Mesendoderm (in vitro differentiated cells): ENCODE measurements at regions not wholly inside any gene's neighbourhood (a gene's known extent, or its start where the extent isn't known, plus 50 kb on each side); places are given as distances from the start of the nearest gene placed in this dataset.
"Not testable (repeated sequence)": the region's sequence is repeated elsewhere in the genome, so short reads cannot be mapped to it uniquely, and the experiment has no call there.

Source experiments
- DNase-seq: peaks from one replicate; pipeline ENCODE4 v3.0.0; 2013
- H2AK5ac ChIP-seq: 2 replicates; pipeline ENCODE4 v1.6.1; 2013; ENCODE audit warnings: low read length, inconsistent platforms
- H2BK120ac ChIP-seq: 2 replicates; pipeline ENCODE4 v1.6.1; 2013; ENCODE audit warnings: low read depth, mild to moderate bottlenecking, low read length, moderate library complexity, mixed read lengths
- H2BK15ac ChIP-seq: replicated peaks from 2 replicates; pipeline ENCODE4 v1.6.1; 2013; ENCODE audit warnings: low read depth, mild to moderate bottlenecking, moderate library complexity
- H2BK5ac ChIP-seq: 2 replicates; pipeline ENCODE4 v1.6.1; 2013; ENCODE audit warnings: low read length, inconsistent platforms
- H3K18ac ChIP-seq: 2 replicates; pipeline ENCODE4 v1.6.1; 2013; ENCODE audit warnings: mild to moderate bottlenecking, low read length, mixed read lengths
- H3K23ac ChIP-seq: one replicate; pipeline ENCODE4 v1.6.1; 2013; ENCODE audit warnings: low read length
- H3K27ac ChIP-seq: 2 replicates; pipeline ENCODE4 v1.5.1; 2013; ENCODE audit warnings: low read depth, mild to moderate bottlenecking, inconsistent platforms, low read length, moderate library complexity
- H3K27me3 ChIP-seq: 2 replicates; pipeline ENCODE4 v1.6.1; 2013; ENCODE audit warnings: low read length, control low read depth, mild to moderate bottlenecking, inconsistent platforms; ENCODE audit not compliant: insufficient read depth, poor library complexity
- H3K36me3 ChIP-seq: 2 replicates; pipeline ENCODE4 v1.6.1; 2013; ENCODE audit warnings: low read length, inconsistent platforms; ENCODE audit not compliant: control insufficient read depth, insufficient read depth
- H3K4ac ChIP-seq: one replicate; pipeline ENCODE4 v1.6.1; 2013; ENCODE audit warnings: low read depth, mild to moderate bottlenecking, low read length, moderate library complexity
- H3K4me1 ChIP-seq: 2 replicates; pipeline ENCODE4 v1.6.1; 2013; ENCODE audit warnings: low read depth, low read length, inconsistent platforms; ENCODE audit not compliant: control insufficient read depth
- H3K4me2 ChIP-seq: 2 replicates; pipeline ENCODE4 v1.6.1; 2013; ENCODE audit warnings: low read length
- H3K4me3 ChIP-seq: 2 replicates; pipeline ENCODE4 v1.5.1; 2013; ENCODE audit warnings: mild to moderate bottlenecking, low read length
- H3K56ac ChIP-seq: one replicate; pipeline ENCODE4 v1.6.1; 2013; ENCODE audit warnings: low read length
- H3K79me1 ChIP-seq: 2 replicates; pipeline ENCODE4 v1.6.1; 2013; ENCODE audit warnings: low read length, inconsistent platforms
- H3K79me2 ChIP-seq: 2 replicates; pipeline ENCODE4 v1.6.1; 2013; ENCODE audit warnings: mild to moderate bottlenecking, low read length; ENCODE audit not compliant: control insufficient read depth, insufficient read depth
- H3K9ac ChIP-seq: 2 replicates; pipeline ENCODE4 v1.6.1; 2013; ENCODE audit warnings: low read length, inconsistent platforms
- H4K5ac ChIP-seq: one replicate; pipeline ENCODE4 v1.6.1; 2013; ENCODE audit warnings: low read length
- H4K8ac ChIP-seq: one replicate; pipeline ENCODE4 v1.6.1; 2013; ENCODE audit warnings: low read depth, mild to moderate bottlenecking, control low read depth, low read length, moderate library complexity
- WGBS: extraction: QIAGEN DNeasy Blood & Tissue Kit; methylation state at CpG from one replicate; pipeline ENCODE4 v1.1.7; 2013; ENCODE audit warnings: low lambda C conversion rate, missing lambda C conversion rate; ENCODE audit not compliant: insufficient coverage; ENCODE audit errors: extremely low coverage; 5-methylcytosine and 5-hydroxymethylcytosine counted together

DNA sequence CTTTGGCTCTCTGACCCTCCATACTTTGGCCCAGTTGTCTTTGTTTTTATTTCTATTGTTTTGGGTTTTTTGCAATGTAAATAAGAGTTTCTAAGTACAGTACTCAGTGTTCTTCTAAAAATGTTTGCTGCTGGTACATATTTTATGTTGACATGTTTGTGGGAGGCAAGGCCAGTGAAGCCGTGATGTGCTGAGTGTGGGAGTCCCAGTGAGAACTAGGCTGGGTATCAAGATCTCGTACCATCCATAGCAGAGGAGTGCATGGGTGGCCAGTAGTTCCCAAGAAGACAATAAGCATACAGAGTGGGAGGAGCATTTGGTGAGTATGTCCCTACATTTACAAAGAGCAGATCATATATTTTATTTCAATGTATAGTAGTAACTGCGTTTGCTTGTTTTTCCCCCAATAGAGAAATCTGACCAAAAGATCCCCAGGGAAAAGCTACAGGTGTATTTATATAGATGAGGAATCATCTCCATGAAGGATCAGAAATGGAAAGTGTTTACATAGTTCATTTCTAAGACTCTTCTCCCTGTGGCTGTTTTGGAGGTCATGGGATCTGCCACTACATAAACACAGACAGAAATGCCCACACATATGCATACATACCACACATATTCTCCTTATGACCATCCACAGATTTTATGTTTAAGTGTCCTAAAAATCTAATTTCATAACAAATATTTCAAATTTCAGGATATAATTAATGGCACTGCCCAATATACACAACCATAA, 285.9 kb downstream of the ALDH8A1 start:
- H3K18ac ChIP-seq = no peak overlapping the region
- H3K56ac ChIP-seq = no peak overlapping the region
- H3K27me3 ChIP-seq = no peaks in the 10 kb centered on the region
- H3K4me3 ChIP-seq = no peak overlapping the region
- no peak overlapping the region for H2AK5ac ChIP-seq
- H4K8ac ChIP-seq = no peak overlapping the region
- no peak overlapping the region for H2BK5ac ChIP-seq
- H3K4me1 ChIP-seq = no peaks in the 10 kb centered on the region
- whole genome bisulfite sequencing = no CpG with 5 or more reads among the region's 3 CpGs
- no peak overlapping the region for H3K9ac ChIP-seq
- H3K4me2 ChIP-seq = no peak overlapping the region
- DNase-seq = no peak
- H3K79me1 ChIP-seq = no peaks in the 10 kb centered on the region
- no peak overlapping the region for H3K23ac ChIP-seq
- no peak overlapping the region for H4K5ac ChIP-seq
- H3K27ac ChIP-seq = no peak overlapping the region
- H2BK120ac ChIP-seq = no peak overlapping the region
- H3K79me2 ChIP-seq = no peaks in the 10 kb centered on the region
- H2BK15ac ChIP-seq = no peak overlapping the region
- H3K36me3 ChIP-seq = no peaks in the 10 kb centered on the region
- no peak overlapping the region for H3K4ac ChIP-seq

DNA sequence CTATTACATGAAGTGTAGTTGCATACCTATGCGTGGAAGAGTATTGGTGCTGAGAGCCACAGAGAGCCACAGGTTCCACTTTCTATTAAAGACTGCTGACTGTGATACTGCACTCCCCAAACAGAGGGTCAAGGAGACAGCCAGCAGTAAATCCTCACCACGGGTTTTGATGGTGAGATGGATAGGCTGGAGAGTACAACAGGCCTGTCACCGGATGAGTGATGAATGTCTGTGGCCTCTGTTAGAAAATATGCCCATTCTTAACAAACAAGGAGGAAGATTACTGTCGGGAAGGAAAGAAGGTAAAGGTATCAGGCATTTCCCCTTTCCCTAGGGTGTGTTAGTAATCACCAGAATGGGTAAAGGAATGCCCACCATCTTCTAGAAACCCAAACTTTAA, 286.5 kb downstream of the ALDH8A1 start:
- Histone ChIP-seq H3K79me1 (no peaks in the 10 kb centered on the region), H2BK120ac (no peak overlapping the region), H3K4me1 (no peaks in the 10 kb centered on the region), H3K27ac (no peak overlapping the region), H3K4me2 (no peak overlapping the region), H3K79me2 (no peaks in the 10 kb centered on the region), H3K4ac (no peak overlapping the region), H2AK5ac (no peak overlapping the region), H4K5ac (no peak overlapping the region), H3K18ac (no peak overlapping the region), H3K23ac (no peak overlapping the region), H4K8ac (no peak overlapping the region), H2BK15ac (no peak overlapping the region), H2BK5ac (no peak overlapping the region), H3K4me3 (no peak overlapping the region), H3K36me3 (no peaks in the 10 kb centered on the region), H3K56ac (no peak overlapping the region), H3K9ac (no peak overlapping the region), H3K27me3 (no peaks in the 10 kb centered on the region)
- no CpG with 5 or more reads among the region's 4 CpGs for WGBS
- no peak for DNase-seq

DNA sequence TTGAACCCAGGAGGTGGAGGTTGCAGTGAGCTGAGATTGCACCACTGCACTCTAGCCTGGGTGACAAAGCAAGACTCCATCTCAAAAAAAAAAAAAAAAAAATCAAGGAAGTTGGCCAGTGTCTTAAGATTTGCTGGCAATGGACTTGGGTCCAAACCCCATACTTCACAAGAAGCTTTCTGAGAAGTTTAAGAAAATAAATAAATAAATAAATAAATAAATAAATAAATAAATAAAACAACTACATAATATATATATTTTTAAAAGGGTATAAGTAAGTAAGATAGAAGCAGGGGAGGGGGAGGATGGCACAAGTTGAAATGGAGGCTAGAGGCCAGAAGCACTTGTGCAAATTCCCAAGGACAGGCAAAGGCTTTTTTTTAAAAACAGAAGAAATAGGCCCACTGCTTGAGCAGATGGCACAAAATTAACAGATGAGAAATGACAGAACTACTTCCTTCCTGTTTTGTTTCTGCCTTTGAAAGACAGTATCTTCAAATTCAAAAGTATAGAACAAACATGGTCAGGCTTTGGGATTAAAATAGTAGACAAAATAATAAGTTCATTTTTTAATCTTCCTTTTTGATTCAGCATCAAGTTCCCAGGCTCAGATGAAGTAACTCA, 287.7 kb downstream of the ALDH8A1 start:
- H2BK120ac ChIP-seq = no peak overlapping the region
- H3K9ac ChIP-seq = no peak overlapping the region
- H3K4me2 ChIP-seq = no peak overlapping the region
- H3K4ac ChIP-seq = no peak overlapping the region
- no peaks in the 10 kb centered on the region for H3K36me3 ChIP-seq
- H4K5ac ChIP-seq = no peak overlapping the region
- H2BK15ac ChIP-seq = no peak overlapping the region
- H3K79me1 ChIP-seq = no peaks in the 10 kb centered on the region
- no peaks in the 10 kb centered on the region for H3K79me2 ChIP-seq
- DNase-seq = no peak
- H3K4me3 ChIP-seq = no peak overlapping the region
- no peaks in the 10 kb centered on the region for H3K4me1 ChIP-seq
- no peak overlapping the region for H2BK5ac ChIP-seq
- H4K8ac ChIP-seq = no peak overlapping the region
- H3K23ac ChIP-seq = no peak overlapping the region
- H3K18ac ChIP-seq = no peak overlapping the region
- no peak overlapping the region for H3K56ac ChIP-seq
- H3K27me3 ChIP-seq = no peaks in the 10 kb centered on the region
- H3K27ac ChIP-seq = no peak overlapping the region
- H2AK5ac ChIP-seq = no peak overlapping the region

DNA sequence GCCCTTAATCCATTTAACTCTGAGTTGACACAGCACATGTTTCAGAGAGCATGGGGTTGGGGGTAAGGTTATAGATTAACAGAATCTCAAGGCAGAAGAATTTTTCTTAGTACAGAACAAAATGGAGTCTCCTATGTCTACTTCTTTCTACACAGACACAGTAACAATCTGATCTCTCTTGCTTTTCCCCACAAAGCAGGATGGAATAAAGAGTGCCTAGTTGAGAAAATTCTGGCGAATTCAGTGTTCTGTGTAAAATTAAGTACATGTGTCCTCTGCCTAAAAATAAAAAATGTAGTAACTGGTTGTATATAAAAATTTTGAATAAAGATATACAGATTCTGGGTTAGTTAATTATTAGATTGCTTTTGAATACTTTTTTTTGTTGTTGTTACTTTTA, 290.0 kb downstream of the ALDH8A1 start:
- not testable (repeated sequence) for H2BK5ac ChIP-seq, H3K56ac ChIP-seq, H3K4me1 ChIP-seq, H3K79me1 ChIP-seq, H2BK15ac ChIP-seq, H3K9ac ChIP-seq, H2BK120ac ChIP-seq, H4K8ac ChIP-seq, H2AK5ac ChIP-seq, H3K23ac ChIP-seq, H3K4ac ChIP-seq, H3K4me3 ChIP-seq, H4K5ac ChIP-seq, H3K4me2 ChIP-seq, H3K27ac ChIP-seq, H3K18ac ChIP-seq, H3K27me3 ChIP-seq, H3K79me2 ChIP-seq, DNase-seq, H3K36me3 ChIP-seq
- no CpG with 5 or more reads among the region's 1 CpG for WGBS

DNA sequence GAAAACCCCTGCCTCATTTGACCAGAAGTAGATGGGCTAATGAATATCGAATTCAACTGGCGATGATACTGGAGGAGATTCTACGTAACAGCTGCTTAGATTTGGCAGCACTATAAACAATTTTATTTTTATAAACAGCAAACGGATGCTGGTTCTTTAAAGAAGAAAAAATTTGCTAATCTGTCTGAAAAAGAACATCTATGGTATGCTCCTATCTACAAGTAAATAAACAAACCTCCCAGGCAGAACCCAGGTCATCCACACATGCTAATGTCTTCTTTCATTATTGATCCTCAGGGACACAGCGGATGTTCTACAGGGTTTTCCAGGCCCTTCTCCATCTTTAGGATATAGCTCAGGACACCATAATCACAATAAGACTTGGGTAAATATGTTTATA, 291.3 kb downstream of the ALDH8A1 start:
- Histone ChIP-seq H3K56ac (no peak overlapping the region), H3K36me3 (no peaks in the 10 kb centered on the region), H3K4ac (peak overlapping the region; percentile 16), H3K4me3 (no peak overlapping the region), H3K27me3 (no peaks in the 10 kb centered on the region), H3K9ac (no peak overlapping the region), H4K5ac (no peak overlapping the region), H3K79me2 (no peaks in the 10 kb centered on the region), H2BK15ac (no peak overlapping the region), H2AK5ac (no peak overlapping the region), H3K79me1 (no peaks in the 10 kb centered on the region), H3K4me2 (no peak overlapping the region), H3K23ac (no peak overlapping the region), H2BK5ac (no peak overlapping the region), H3K18ac (no peak overlapping the region), H3K4me1 (no peaks in the 10 kb centered on the region), H3K27ac (no peak overlapping the region), H4K8ac (no peak overlapping the region), H2BK120ac (no peak overlapping the region)
- DNase-seq = peak; percentile 31
- WGBS = no CpG with 5 or more reads among the region's 5 CpGs
